Prostate gland (tissue), 2 donors: ENCODE measurements at regions not wholly inside any gene's neighbourhood (a gene's known extent, or its start where the extent isn't known, plus 50 kb on each side); places are given as distances from the start of the nearest gene placed in this dataset.
A peak's percentile ranks its signal among the peaks of the same experiment; 100 is the strongest.
"Not testable (repeated sequence)": the region's sequence is repeated elsewhere in the genome, so short reads cannot be mapped to it uniquely, and the experiment has no call there.

ENCODE experiments used
- DNase-seq: peaks from one replicate; pipeline ENCODE4 v3.0.0-alpha.2; 2019; ENCODE audit warnings: low spot score
- H3K27ac ChIP-seq, 2 donors: fragments of 200-600 bp; sonication (generic); 2 replicates each; pipeline ENCODE4 v1.5.1; 2017 to 2019
- H3K27me3 ChIP-seq: fragments of 200-600 bp; sonication (generic); replicated peaks from 2 replicates; pipeline ENCODE4 v1.5.1; 2019; ENCODE audit not compliant: insufficient read depth
- H3K36me3 ChIP-seq, 2 donors: fragments of 200-600 bp; sonication (generic); 1 replicate in 1 of 2; 2 replicates in 1 of 2; pipeline versions ENCODE4 v1.5.1 to v1.8.1; 2017 to 2019
- H3K4me1 ChIP-seq: fragments of 200-600 bp; sonication (generic); replicated peaks from 2 replicates; pipeline ENCODE4 v1.5.1; 2019
- H3K4me3 ChIP-seq, 2 donors: fragments of 200-600 bp; sonication (generic); 2 replicates each; pipeline ENCODE4 v1.5.1; 2017 to 2019
- H3K9me3 ChIP-seq: fragments of 200-600 bp; sonication (generic); 2 replicates; pipeline ENCODE4 v1.5.1; 2017
- POLR2A ChIP-seq: fragments of 450-650 bp; IDR thresholded peaks from one replicate; pipeline ENCODE4 v1.6.1; 2016; ENCODE audit warnings: antibody characterized with exemption, mild to moderate bottlenecking
- POLR2AphosphoS5 ChIP-seq: sonication (generic); formaldehyde crosslinking; IDR thresholded peaks from one replicate; pipeline ENCODE4 v1.6.1; 2017; ENCODE audit warnings: antibody characterized with exemption
- WGBS: methylation state at CpG from one replicate; pipeline ENCODE4 v1.1.5; 2018; 5-methylcytosine and 5-hydroxymethylcytosine counted together
- intact Hi-C: fragments of 100-400 bp; cut with DNase I; formaldehyde crosslinking; loops from one replicate; pipeline ENCODE4 v1.14.2; 2022
- TF ChIP-seq, protein P1 (sequence below), 4 experiments: fragments of 200-600 bp in 2 of 4; fragments of 450-650 bp in 2 of 4; sonication (generic) in 2 of 4; IDR thresholded peaks; 1 replicate in 3 of 4; 2 replicates in 1 of 4; pipeline ENCODE4 v1.5.1; 2016 to 2019; ENCODE audit warnings: antibody characterized with exemption in 4 of 4, mild to moderate bottlenecking in 2 of 4, moderate library complexity in 2 of 4

DNA sequence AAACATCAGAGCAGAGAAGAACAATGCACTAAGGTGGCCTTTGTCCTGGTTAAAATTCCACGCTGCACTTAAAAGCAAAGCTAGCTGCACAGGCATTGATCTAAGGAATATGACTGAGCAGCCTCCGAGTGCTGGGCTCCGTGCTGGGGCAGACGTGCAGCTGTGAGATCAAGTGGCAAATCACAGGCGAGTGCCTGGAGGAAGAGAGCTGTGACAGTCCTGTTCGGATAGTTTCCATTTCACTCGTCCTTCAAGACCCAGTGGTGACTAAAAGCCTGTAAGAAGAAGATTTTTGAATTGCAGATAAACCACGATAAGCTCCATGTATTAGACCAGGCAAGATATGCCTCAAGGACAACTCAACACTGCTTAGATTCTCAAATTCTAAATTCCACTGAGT, 247.9 kb downstream of the ANKRD60 start:
- 47% methylated on average over 8 of the region's 8 CpGs for WGBS
- Histone ChIP-seq H3K9me3 (no peaks in the 10 kb centered on the region), H3K4me1 (no peaks in the 10 kb centered on the region), H3K36me3 (no peaks in the 10 kb centered on the region), H3K4me3 (no peak overlapping the region), H3K27me3 (no peaks in the 10 kb centered on the region), H3K27ac (no peak overlapping the region)
- TF ChIP-seq POLR2A, result no peak
- TF ChIP-seq POLR2AphosphoS5, result no peak
- TF ChIP-seq, protein P1, sequence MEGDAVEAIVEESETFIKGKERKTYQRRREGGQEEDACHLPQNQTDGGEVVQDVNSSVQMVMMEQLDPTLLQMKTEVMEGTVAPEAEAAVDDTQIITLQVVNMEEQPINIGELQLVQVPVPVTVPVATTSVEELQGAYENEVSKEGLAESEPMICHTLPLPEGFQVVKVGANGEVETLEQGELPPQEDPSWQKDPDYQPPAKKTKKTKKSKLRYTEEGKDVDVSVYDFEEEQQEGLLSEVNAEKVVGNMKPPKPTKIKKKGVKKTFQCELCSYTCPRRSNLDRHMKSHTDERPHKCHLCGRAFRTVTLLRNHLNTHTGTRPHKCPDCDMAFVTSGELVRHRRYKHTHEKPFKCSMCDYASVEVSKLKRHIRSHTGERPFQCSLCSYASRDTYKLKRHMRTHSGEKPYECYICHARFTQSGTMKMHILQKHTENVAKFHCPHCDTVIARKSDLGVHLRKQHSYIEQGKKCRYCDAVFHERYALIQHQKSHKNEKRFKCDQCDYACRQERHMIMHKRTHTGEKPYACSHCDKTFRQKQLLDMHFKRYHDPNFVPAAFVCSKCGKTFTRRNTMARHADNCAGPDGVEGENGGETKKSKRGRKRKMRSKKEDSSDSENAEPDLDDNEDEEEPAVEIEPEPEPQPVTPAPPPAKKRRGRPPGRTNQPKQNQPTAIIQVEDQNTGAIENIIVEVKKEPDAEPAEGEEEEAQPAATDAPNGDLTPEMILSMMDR (IDR thresholded peaks at IDR 0.05), result no peak
- intact Hi-C loops, result no loop called here
- no peak for DNase-seq

DNA sequence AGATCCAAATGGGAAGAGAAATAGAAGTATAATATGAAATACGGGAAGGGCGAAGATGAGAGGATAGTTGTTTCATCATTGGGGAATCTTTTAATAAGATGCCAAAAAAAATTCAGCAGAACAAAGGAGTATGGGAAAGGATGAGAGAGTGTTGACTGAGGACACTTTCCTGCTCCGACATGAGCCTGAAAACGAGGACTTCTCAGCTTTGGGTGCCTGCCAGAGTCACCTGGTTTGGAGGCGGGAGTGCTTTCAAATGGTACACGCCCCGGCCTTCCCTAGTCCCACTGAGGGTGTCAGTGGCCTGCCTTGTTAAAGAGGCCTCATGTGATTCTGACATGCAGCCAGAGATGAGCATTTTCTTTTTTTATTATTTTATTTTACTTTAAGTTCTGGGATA, 250.9 kb downstream of the ANKRD60 start:
- Histone ChIP-seq H3K36me3 (no peaks in the 10 kb centered on the region), H3K27ac (no peak overlapping the region), H3K27me3 (no peaks in the 10 kb centered on the region), H3K9me3 (no peaks in the 10 kb centered on the region), H3K4me3 (no peak overlapping the region), H3K4me1 (no peaks in the 10 kb centered on the region)
- peak; percentile 79 for DNase-seq
- intact Hi-C loops, result no loop called here
- TF ChIP-seq POLR2A, result no peak
- peak; percentile 36 for TF ChIP-seq POLR2AphosphoS5
- 24% methylated on average over 7 of the region's 7 CpGs for WGBS

DNA sequence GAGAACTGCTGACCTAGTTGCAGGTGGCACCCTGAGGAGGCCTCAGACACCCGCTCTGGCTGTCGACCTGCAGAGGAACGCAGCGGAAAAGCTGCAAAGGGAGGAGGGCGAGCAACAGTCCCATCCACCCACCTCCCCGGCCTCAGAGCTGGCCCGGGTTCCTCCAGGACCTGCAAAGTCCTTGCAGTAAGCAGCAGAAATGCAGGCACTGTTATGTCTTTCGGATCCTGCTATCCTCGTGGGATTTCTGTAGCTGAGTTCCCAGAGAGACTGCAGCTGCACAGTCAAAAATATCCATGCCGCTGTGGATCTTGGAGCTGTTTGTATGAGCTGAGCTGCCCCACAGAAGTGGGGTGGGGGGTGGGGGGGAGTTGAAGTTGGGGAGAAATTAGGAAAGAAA, 251.3 kb downstream of the ANKRD60 start:
- 43% methylated on average over 10 of the region's 10 CpGs for WGBS
- Histone ChIP-seq H3K27me3 (no peaks in the 10 kb centered on the region), H3K9me3 (no peaks in the 10 kb centered on the region), H3K4me1 (no peaks in the 10 kb centered on the region), H3K4me3 (no peak overlapping the region), H3K36me3 (no peaks in the 10 kb centered on the region), H3K27ac (no peak overlapping the region)
- no peak for DNase-seq
- no peak for TF ChIP-seq POLR2A
- TF ChIP-seq, protein P1 (IDR thresholded peaks at IDR 0.05), result no peak
- no peak for TF ChIP-seq POLR2AphosphoS5
- intact Hi-C loops, result no loop called here

DNA sequence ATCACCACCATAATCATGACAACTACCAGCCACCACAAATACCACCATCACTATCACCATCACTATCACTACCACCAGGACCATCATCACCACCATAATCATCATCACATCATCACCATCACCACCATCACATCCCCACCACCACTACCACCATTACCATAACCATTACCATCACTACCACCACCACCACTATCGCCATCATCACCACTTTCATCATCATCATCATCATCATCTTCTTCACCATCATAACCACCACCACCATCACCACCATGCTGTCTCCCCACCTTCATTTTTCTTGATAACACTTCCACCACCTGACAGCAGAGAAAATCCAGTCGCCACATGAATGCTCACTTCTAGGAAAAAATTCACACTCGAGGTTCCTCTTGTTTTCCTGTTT, 253.6 kb downstream of the ANKRD60 start:
- intact Hi-C loops, result no loop called here
- Histone ChIP-seq H3K27me3 (no peaks in the 10 kb centered on the region), H3K4me3 (no peak overlapping the region), H3K4me1 (no peaks in the 10 kb centered on the region), H3K36me3 (no peaks in the 10 kb centered on the region), H3K27ac (no peak overlapping the region), H3K9me3 (no peaks in the 10 kb centered on the region)
- WGBS, result 96% methylated on average over 3 of the region's 3 CpGs
- TF ChIP-seq POLR2AphosphoS5 (no peak), POLR2A (no peak)
- TF ChIP-seq, protein P1 (IDR thresholded peaks at IDR 0.05), result no peak
- DNase-seq, result no peak

DNA sequence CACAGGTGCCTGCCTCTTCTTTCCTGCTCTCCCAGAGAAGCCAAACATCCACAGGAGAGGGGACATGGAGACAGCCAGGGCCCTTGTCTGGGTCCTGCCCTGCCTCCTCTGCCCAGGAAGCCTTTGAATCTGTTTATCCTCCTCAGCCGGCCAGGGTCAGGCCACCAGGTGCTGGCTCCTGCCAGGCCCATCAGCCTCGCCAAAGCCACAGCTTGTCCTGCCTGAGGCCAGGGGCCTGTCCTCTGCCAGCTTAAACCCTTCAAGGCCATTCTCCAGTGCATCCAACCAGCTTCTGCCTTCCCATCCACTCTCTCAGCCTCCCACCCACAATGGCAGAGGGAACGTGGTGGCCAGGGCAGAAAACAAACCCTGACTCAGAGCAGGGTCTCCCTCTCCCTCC, 254.6 kb downstream of the ANKRD60 start:
- Histone ChIP-seq H3K4me3 (no peak overlapping the region), H3K4me1 (no peaks in the 10 kb centered on the region), H3K36me3 (no peaks in the 10 kb centered on the region), H3K27me3 (no peaks in the 10 kb centered on the region), H3K27ac (no peak overlapping the region), H3K9me3 (no peaks in the 10 kb centered on the region)
- no peak for TF ChIP-seq POLR2A
- TF ChIP-seq, protein P1 (IDR thresholded peaks at IDR 0.05), result no peak
- no peak for TF ChIP-seq POLR2AphosphoS5
- DNase-seq, result no peak
- intact Hi-C loops, result no loop called here
- WGBS, result 100% methylated on average over 3 of the region's 3 CpGs

DNA sequence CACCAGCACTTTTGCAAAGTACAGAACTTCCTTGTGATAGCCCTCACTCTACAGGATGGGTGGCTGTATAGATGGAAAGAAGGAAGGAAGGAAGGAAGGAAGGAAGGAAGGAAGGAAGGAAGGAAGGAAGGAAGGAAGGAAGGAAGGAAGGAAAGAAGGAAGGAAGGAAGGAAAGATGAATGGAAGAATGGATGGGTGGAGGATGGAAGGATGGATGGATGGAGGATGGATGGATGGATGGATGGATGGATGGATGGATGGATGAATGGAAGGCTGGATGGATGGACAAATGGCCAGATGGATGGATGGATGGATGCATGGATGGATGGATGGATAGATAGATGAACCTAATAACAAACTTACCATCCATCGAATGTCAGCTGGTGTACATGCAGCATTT, 256.9 kb downstream of the ANKRD60 start:
- H3K4me1 ChIP-seq, H3K27ac ChIP-seq, intact Hi-C loops, H3K9me3 ChIP-seq, H3K27me3 ChIP-seq, DNase-seq, H3K36me3 ChIP-seq, H3K4me3 ChIP-seq: not testable (repeated sequence)
- 91% methylated on average over 1 of the region's 1 CpG for WGBS
